Glutamatergic neuron (in vitro differentiated cells): ENCODE measurements at regions not wholly inside any gene's neighbourhood (a gene's known extent, or its start where the extent isn't known, plus 50 kb on each side); places are given as distances from the start of the nearest gene placed in this dataset.

Source experiments
- DNase-seq: peaks from one replicate; pipeline ENCODE4 v3.0.0; 2022
- H3K27ac Mint-ChIP-seq: one replicate; pipeline ENCODE4 v1.8.0; 2020; ENCODE audit warnings: mild to moderate bottlenecking, mixed read lengths, inconsistent platforms; ENCODE audit not compliant: unreplicated experiment
- H3K27me3 Mint-ChIP-seq: one replicate; pipeline ENCODE4 v1.8.0; 2020; ENCODE audit warnings: mild to moderate bottlenecking, moderate library complexity, mixed read lengths, inconsistent platforms; ENCODE audit not compliant: unreplicated experiment
- H3K36me3 Mint-ChIP-seq: one replicate; pipeline ENCODE4 v1.8.0; 2020; ENCODE audit warnings: mild to moderate bottlenecking, mixed read lengths, inconsistent platforms; ENCODE audit not compliant: unreplicated experiment
- H3K4me1 Mint-ChIP-seq: one replicate; pipeline ENCODE4 v1.8.0; 2020; ENCODE audit warnings: mild to moderate bottlenecking, low read depth, mixed read lengths, inconsistent platforms; ENCODE audit not compliant: unreplicated experiment
- H3K4me3 Mint-ChIP-seq: one replicate; pipeline ENCODE4 v1.8.0; 2020; ENCODE audit warnings: mild to moderate bottlenecking, mixed read lengths, inconsistent platforms; ENCODE audit not compliant: unreplicated experiment
- H3K9me3 Mint-ChIP-seq: one replicate; pipeline ENCODE4 v1.8.0; 2020; ENCODE audit warnings: mild to moderate bottlenecking, moderate library complexity, mixed read lengths, inconsistent platforms; ENCODE audit not compliant: unreplicated experiment
- CTCF ChIP-seq: fragments of 200-600 bp; sonication (generic); IDR thresholded peaks from one replicate; pipeline ENCODE4 v1.5.0; 2021; ENCODE audit not compliant: partially characterized antibody, unreplicated experiment

- Mint-ChIP-seq H3K27me3 (no peaks in the 10 kb centered on the region), H3K36me3 (no peaks in the 10 kb centered on the region), H3K9me3 (peaks cover 1% of the 10 kb centered on the region), H3K4me1 (peaks cover under 1% of the 10 kb centered on the region), H3K27ac (no peak overlapping the region), H3K4me3 (no peak overlapping the region)
- TF ChIP-seq CTCF, result no peak
- no peak for DNase-seq
Measured at GRCh38 chr10:81036257-81036656, 498.6 kb downstream of the SH2D4B start.

GRCh38 chr10:81040031-81040430, 502.3 kb downstream of the SH2D4B start:
- Mint-ChIP-seq H3K4me1 (peaks cover 9% of the 10 kb centered on the region), H3K36me3 (no peaks in the 10 kb centered on the region), H3K27ac (no peak overlapping the region), H3K27me3 (no peaks in the 10 kb centered on the region), H3K9me3 (peaks cover 1% of the 10 kb centered on the region), H3K4me3 (no peak overlapping the region)
- TF ChIP-seq CTCF, result no peak
- DNase-seq, result no peak

GRCh38 chr10:81040940-81041339, 503.2 kb downstream of the SH2D4B start:
- H3K36me3 Mint-ChIP-seq, result no peaks in the 10 kb centered on the region
- TF ChIP-seq CTCF, result no peak
- DNase-seq, result no peak
- H3K27me3 Mint-ChIP-seq, result no peaks in the 10 kb centered on the region
- no peak overlapping the region for H3K27ac Mint-ChIP-seq
- H3K9me3 Mint-ChIP-seq, result peaks cover 1% of the 10 kb centered on the region
- peaks cover 9% of the 10 kb centered on the region for H3K4me1 Mint-ChIP-seq
- H3K4me3 Mint-ChIP-seq, result no peak overlapping the region

- no peaks in the 10 kb centered on the region for H3K36me3 Mint-ChIP-seq
- peaks cover 9% of the 10 kb centered on the region for H3K4me1 Mint-ChIP-seq
- DNase-seq, result no peak
- H3K9me3 Mint-ChIP-seq, result peaks cover 1% of the 10 kb centered on the region
- no peak for TF ChIP-seq CTCF
- no peaks in the 10 kb centered on the region for H3K27me3 Mint-ChIP-seq
- H3K4me3 Mint-ChIP-seq, result no peak overlapping the region
- no peak overlapping the region for H3K27ac Mint-ChIP-seq
Measured at GRCh38 chr10:81042647-81043046, 504.9 kb downstream of the SH2D4B start.

- H3K36me3 Mint-ChIP-seq, result no peaks in the 10 kb centered on the region
- no peaks in the 10 kb centered on the region for H3K9me3 Mint-ChIP-seq
- DNase-seq, result no peak
- peaks cover 6% of the 10 kb centered on the region for H3K4me1 Mint-ChIP-seq
- TF ChIP-seq CTCF, result no peak
- H3K27me3 Mint-ChIP-seq, result no peaks in the 10 kb centered on the region
- no peak overlapping the region for H3K27ac Mint-ChIP-seq
- H3K4me3 Mint-ChIP-seq, result no peak overlapping the region
Measured at GRCh38 chr10:81065474-81065873, 527.8 kb downstream of the SH2D4B start.
